ENCODE measurements at regions not wholly inside any gene's neighbourhood (a gene's known extent, or its start where the extent isn't known, plus 50 kb on each side); places are given as distances from the start of the nearest gene placed in this dataset.
A peak's percentile ranks its signal among the peaks of the same experiment; 100 is the strongest.

DNA sequence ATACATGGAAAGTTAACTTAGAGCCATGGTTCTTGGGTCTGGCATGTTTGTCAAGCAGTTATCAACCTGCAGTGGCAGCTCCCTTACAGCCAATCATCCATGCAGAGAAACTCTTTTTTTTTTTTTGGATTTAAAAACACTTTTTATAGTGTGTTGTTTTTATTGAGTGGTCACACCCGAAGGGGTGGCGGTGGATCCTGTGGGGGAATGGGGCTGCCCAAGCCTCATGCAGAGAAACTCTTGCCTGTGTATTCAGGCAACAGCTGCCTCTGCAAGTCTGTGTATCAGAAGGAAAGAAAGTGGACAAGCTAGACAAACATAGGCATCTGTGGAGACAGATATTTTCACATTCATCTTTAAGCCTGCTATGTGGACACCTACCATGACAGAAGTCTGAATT lies 104.8 kb downstream of the GLUL start:
- DNase-seq (no peak), ATAC-seq (ENCODE audit: low FRiP score in 2 of 2) (no peak)
- H3K27ac ChIP-seq = no peak overlapping the region
- H3K27me3 ChIP-seq = no peaks in the 10 kb centered on the region
- 90 to 92% methylated on average over 2 of the region's 2 CpGs for WGBS, 2 donors
- TF ChIP-seq EP300 (IDR thresholded peaks at IDR 0.05) (no peak), POLR2A (IDR thresholded peaks at IDR 0.05) (no peak), POLR2AphosphoS5 (IDR thresholded peaks at IDR 0.05) (no peak)
- TF ChIP-seq, protein P1, sequence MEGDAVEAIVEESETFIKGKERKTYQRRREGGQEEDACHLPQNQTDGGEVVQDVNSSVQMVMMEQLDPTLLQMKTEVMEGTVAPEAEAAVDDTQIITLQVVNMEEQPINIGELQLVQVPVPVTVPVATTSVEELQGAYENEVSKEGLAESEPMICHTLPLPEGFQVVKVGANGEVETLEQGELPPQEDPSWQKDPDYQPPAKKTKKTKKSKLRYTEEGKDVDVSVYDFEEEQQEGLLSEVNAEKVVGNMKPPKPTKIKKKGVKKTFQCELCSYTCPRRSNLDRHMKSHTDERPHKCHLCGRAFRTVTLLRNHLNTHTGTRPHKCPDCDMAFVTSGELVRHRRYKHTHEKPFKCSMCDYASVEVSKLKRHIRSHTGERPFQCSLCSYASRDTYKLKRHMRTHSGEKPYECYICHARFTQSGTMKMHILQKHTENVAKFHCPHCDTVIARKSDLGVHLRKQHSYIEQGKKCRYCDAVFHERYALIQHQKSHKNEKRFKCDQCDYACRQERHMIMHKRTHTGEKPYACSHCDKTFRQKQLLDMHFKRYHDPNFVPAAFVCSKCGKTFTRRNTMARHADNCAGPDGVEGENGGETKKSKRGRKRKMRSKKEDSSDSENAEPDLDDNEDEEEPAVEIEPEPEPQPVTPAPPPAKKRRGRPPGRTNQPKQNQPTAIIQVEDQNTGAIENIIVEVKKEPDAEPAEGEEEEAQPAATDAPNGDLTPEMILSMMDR (IDR thresholded peaks at IDR 0.05) = no peak
- H3K4me3 ChIP-seq = no peak overlapping the region
- no peaks in the 10 kb centered on the region for H3K36me3 ChIP-seq
- H3K9me3 ChIP-seq = no peaks in the 10 kb centered on the region
- peaks cover 0 to 3% (median 1%) of the 10 kb centered on the region in 4 donors for H3K4me1 ChIP-seq

DNA sequence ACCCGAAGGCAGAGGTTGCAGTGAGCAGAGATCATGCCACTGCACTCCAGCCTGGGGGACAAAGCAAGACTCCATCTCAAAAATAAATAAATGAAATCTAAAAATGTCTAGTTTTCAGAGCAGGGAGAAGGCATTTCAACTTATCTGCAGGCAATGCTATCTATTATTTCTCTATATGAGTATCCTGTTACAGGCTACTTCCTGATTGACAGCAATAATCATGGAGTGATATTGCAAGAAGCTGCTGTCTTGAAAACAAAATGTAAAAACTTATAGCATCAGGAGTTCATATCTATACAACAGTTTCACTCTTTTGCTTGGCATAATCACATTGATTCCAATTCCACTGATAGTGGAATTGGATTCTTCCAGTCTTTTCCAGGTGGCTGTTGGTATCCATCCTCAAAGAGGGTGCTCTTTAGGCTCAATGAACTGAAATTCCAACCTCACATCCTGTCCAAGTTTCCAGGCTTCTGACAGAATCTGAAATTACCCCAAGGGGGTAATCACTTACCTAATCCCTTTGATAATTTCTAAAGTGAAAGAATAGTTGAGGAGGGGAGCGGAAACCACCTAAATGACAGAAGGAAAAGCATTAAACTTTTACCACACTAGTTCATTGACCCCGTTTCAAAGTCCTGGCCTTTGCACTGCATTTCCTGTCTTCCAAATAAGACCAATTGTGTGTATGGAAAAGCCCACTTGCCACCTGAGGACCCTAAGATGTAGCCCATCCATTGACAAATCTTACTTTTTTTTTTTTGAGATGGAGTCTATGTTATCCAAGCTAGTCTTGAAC lies 107.6 kb downstream of the GLUL start:
- H3K27me3 ChIP-seq = no peaks in the 10 kb centered on the region
- ATAC-seq (ENCODE audit: low FRiP score in 2 of 2) (no peak), DNase-seq (no peak)
- H3K27ac ChIP-seq = no peak overlapping the region
- H3K4me1 ChIP-seq = peaks cover 0 to 2% (median under 1%) of the 10 kb centered on the region in 4 donors
- 82 to 94% methylated on average over 3 of the region's 3 CpGs for WGBS, 2 donors
- H3K4me3 ChIP-seq = no peak overlapping the region
- TF ChIP-seq EP300 (IDR thresholded peaks at IDR 0.05) = no peak
- TF ChIP-seq, protein P1 (IDR thresholded peaks at IDR 0.05) = no peak
- TF ChIP-seq POLR2AphosphoS5 (IDR thresholded peaks at IDR 0.05) = no peak
- TF ChIP-seq POLR2A (IDR thresholded peaks at IDR 0.05) = no peak
- no peaks in the 10 kb centered on the region for H3K36me3 ChIP-seq
- H3K9me3 ChIP-seq = no peaks in the 10 kb centered on the region

GRCh38 chr1:182281541-182281940 lies 110.0 kb downstream of the GLUL start:
- ATAC-seq (ENCODE audit: low FRiP score in 2 of 2) (peak in 1 of 2 donors; percentile 21), DNase-seq (no peak)
- H3K4me3 ChIP-seq = no peak overlapping the region
- H3K36me3 ChIP-seq = no peaks in the 10 kb centered on the region
- TF ChIP-seq POLR2AphosphoS5 (IDR thresholded peaks at IDR 0.05) = no peak
- TF ChIP-seq, protein P1 (IDR thresholded peaks at IDR 0.05) = no peak
- no peak for TF ChIP-seq POLR2A (IDR thresholded peaks at IDR 0.05)
- no peak for TF ChIP-seq EP300 (IDR thresholded peaks at IDR 0.05)
- H3K9me3 ChIP-seq = no peaks in the 10 kb centered on the region
- H3K4me1 ChIP-seq = peaks cover 0 to 9% (median 4%) of the 10 kb centered on the region in 4 donors
- 88 to 95% methylated on average over 6 of the region's 6 CpGs for WGBS, 2 donors
- no peak overlapping the region for H3K27ac ChIP-seq
- H3K27me3 ChIP-seq = no peaks in the 10 kb centered on the region

DNA sequence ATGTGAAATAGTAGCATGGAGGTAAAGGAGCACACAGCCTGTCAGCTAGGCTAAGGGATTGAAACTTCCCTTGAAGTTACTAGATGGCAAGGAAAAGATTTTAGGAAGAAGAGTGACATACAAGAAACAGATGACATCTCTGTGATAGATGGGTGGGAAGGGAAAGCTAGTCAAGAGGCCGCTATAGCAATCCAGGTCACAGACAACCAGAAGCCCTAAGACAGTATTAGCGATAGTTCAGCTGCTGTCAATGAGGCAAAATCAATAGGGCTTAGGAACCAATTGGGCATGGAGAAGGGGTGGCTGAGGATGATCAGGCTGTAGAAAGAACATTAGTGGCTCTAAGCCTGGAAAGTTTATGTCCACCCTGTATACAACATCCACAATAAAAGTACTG lies 111.1 kb downstream of the GLUL start:
- TF ChIP-seq POLR2AphosphoS5 (IDR thresholded peaks at IDR 0.05) = no peak
- no peak for TF ChIP-seq POLR2A (IDR thresholded peaks at IDR 0.05)
- no peak for TF ChIP-seq EP300 (IDR thresholded peaks at IDR 0.05)
- TF ChIP-seq, protein P1 (IDR thresholded peaks at IDR 0.05) = no peak
- Histone ChIP-seq H3K4me1 (peaks cover 0 to 9% (median 4%) of the 10 kb centered on the region in 4 donors), H3K27ac (no peak overlapping the region), H3K36me3 (no peaks in the 10 kb centered on the region), H3K9me3 (no peaks in the 10 kb centered on the region), H3K27me3 (no peaks in the 10 kb centered on the region), H3K4me3 (no peak overlapping the region)
- WGBS, 2 donors = 94 to 98% methylated on average over 2 of the region's 2 CpGs
- no peak for ATAC-seq (ENCODE audit: low FRiP score in 2 of 2)
- no peak for DNase-seq

Data from upper lobe of left lung (tissue), 6 donors.